ENCODE measurements at regions not wholly inside any gene's neighbourhood (a gene's known extent, or its start where the extent isn't known, plus 50 kb on each side); places are given as distances from the start of the nearest gene placed in this dataset.

DNA sequence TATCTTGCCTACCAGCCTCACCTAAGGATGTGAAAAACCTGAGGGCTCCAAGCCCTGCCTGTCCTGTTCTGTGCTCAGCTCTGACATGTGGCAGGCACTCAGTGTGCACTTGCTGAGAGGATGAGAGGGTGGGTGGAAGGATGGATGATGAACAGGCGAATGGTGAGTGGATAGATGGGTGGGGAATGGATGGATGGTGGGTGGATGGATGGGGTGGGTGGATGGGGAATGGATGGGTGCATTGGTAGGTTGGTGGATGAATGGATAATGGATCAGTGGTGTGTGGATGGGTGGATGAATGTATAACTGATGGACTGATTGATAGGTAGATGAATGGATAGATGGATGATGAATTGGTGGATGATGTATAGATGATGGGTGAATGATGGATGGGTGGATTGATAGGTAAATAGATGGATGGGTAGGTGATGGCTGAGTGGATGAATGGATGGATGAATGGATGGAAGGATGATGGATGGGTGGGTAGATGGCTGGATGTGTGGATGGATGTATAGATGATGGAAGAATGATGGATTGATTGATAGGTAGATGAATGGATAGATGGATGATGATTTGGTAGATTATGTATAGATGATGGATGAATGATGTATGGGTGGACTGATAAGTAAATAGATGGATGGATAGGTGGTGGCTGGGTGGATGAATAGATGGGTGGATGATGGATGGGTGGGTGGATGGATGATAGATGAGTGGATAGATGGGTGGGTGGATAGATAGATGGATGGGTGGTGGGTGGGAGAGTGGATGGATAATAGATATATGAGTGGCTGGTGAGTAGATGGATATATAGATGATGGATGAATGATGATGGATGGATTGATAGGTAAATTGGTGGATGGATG, 69.3 kb upstream of the NKX1-1 start:
- H3K9me3 Mint-ChIP-seq (ENCODE audit: unreplicated experiment), result peaks cover 6% of the 10 kb centered on the region

GRCh38 chr4:1474126-1475090, 68.2 kb upstream of the NKX1-1 start:
- DNase-seq (ENCODE audit: low read depth) (no peak), FAIRE-seq (no peak)
- Histone ChIP-seq H3K4me2 (ENCODE audit: low read length) (no peak overlapping the region), H2AFZ (ENCODE audit: low read depth, low read length) (no peak overlapping the region), H3K4me1 (ENCODE audit: insufficient read depth, low read length) (no peaks in the 10 kb centered on the region), H3K27me3 (ENCODE audit: insufficient read depth, low read length) (peaks cover 7% of the 10 kb centered on the region), H4K20me1 (ENCODE audit: insufficient read depth, low read length) (no peaks in the 10 kb centered on the region), H3K27ac (ENCODE audit: low read depth, low read length) (no peak overlapping the region), H3K4me3 (ENCODE audit: insufficient read depth, low read depth, low read length) (no peak overlapping the region), H3K9ac (ENCODE audit: low read length) (no peak overlapping the region), H3K36me3 (ENCODE audit: insufficient read depth, low read length) (no peaks in the 10 kb centered on the region), H3K79me2 (ENCODE audit: insufficient read depth, low read length) (no peaks in the 10 kb centered on the region), H3K9me3 (ENCODE audit: insufficient read depth, low read depth, low read length) (no peaks in the 10 kb centered on the region)
- no peaks in the 10 kb centered on the region for H3K4me1 Mint-ChIP-seq (ENCODE audit: low read depth, unreplicated experiment)
- H3K9me3 Mint-ChIP-seq (ENCODE audit: unreplicated experiment), result peaks cover 4% of the 10 kb centered on the region
- H3K4me3 Mint-ChIP-seq (ENCODE audit: unreplicated experiment), result no peak overlapping the region
- peaks cover 34% of the 10 kb centered on the region for H3K27me3 Mint-ChIP-seq (ENCODE audit: low read depth, unreplicated experiment)
- TF ChIP-seq EZH2 (IDR thresholded peaks at IDR 0.05; ENCODE audit: insufficient read depth, low read length), result no peak
- TF ChIP-seq, protein P1, sequence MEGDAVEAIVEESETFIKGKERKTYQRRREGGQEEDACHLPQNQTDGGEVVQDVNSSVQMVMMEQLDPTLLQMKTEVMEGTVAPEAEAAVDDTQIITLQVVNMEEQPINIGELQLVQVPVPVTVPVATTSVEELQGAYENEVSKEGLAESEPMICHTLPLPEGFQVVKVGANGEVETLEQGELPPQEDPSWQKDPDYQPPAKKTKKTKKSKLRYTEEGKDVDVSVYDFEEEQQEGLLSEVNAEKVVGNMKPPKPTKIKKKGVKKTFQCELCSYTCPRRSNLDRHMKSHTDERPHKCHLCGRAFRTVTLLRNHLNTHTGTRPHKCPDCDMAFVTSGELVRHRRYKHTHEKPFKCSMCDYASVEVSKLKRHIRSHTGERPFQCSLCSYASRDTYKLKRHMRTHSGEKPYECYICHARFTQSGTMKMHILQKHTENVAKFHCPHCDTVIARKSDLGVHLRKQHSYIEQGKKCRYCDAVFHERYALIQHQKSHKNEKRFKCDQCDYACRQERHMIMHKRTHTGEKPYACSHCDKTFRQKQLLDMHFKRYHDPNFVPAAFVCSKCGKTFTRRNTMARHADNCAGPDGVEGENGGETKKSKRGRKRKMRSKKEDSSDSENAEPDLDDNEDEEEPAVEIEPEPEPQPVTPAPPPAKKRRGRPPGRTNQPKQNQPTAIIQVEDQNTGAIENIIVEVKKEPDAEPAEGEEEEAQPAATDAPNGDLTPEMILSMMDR (IDR thresholded peaks at IDR 0.05; ENCODE audit: insufficient read depth, low read depth, low read length), result no peak
- H3K27ac Mint-ChIP-seq (ENCODE audit: unreplicated experiment), result no peak overlapping the region
- H3K36me3 Mint-ChIP-seq (ENCODE audit: low read depth, unreplicated experiment), result no peaks in the 10 kb centered on the region

More for the DNA sequence above, 69.3 kb upstream of the NKX1-1 start:
- Histone ChIP-seq H3K36me3 (ENCODE audit: insufficient read depth, low read length) (no peaks in the 10 kb centered on the region), H3K27me3 (ENCODE audit: insufficient read depth, low read length) (peaks cover 7% of the 10 kb centered on the region), H2AFZ (ENCODE audit: low read depth, low read length) (no peak overlapping the region), H3K9me3 (ENCODE audit: insufficient read depth, low read depth, low read length) (no peaks in the 10 kb centered on the region), H3K27ac (ENCODE audit: low read depth, low read length) (no peak overlapping the region), H3K4me1 (ENCODE audit: insufficient read depth, low read length) (no peaks in the 10 kb centered on the region), H3K4me3 (ENCODE audit: insufficient read depth, low read depth, low read length) (no peak overlapping the region), H3K9ac (ENCODE audit: low read length) (no peak overlapping the region), H3K79me2 (ENCODE audit: insufficient read depth, low read length) (no peaks in the 10 kb centered on the region), H3K4me2 (ENCODE audit: low read length) (no peak overlapping the region), H4K20me1 (ENCODE audit: insufficient read depth, low read length) (no peaks in the 10 kb centered on the region)
- no peak for FAIRE-seq
- no peak overlapping the region for H3K27ac Mint-ChIP-seq (ENCODE audit: unreplicated experiment)
- no peaks in the 10 kb centered on the region for H3K36me3 Mint-ChIP-seq (ENCODE audit: low read depth, unreplicated experiment)
- no peak for DNase-seq (ENCODE audit: low read depth)
- no peaks in the 10 kb centered on the region for H3K4me1 Mint-ChIP-seq (ENCODE audit: low read depth, unreplicated experiment)
- H3K4me3 Mint-ChIP-seq (ENCODE audit: unreplicated experiment), result no peak overlapping the region
- H3K27me3 Mint-ChIP-seq (ENCODE audit: low read depth, unreplicated experiment), result peaks cover 36% of the 10 kb centered on the region
- TF ChIP-seq, protein P1 (IDR thresholded peaks at IDR 0.05; ENCODE audit: insufficient read depth, low read depth, low read length), result no peak
- TF ChIP-seq EZH2 (IDR thresholded peaks at IDR 0.05; ENCODE audit: insufficient read depth, low read length), result no peak

Data from astrocyte (in vitro differentiated cells and primary cell).